GM12878 (cell line): ENCODE measurements at regions not wholly inside any gene's neighbourhood (a gene's known extent, or its start where the extent isn't known, plus 50 kb on each side); places are given as distances from the start of the nearest gene placed in this dataset.

Source experiments
- ATAC-seq: fragments of 200-7000 bp; cut with Tn5 transposase; 3 replicates; pipeline ENCODE4 v1.9.1; 2020; ENCODE audit warnings: mild to moderate bottlenecking, moderate library complexity
- BruUV-seq: library from RNA; stranded (reverse); fragments of 400-500 nt; replicated peaks from 2 replicates; lab custom pipeline; 2021; lab: Mats Ljungman, UMichigan
- CTCF ChIA-PET: fragments of 300-600 bp; sonication (Branson Sonifier 250); formaldehyde crosslinking; extraction: SDS; loops from one replicate; lab custom pipeline; 2021; ENCODE audit warnings: inconsistent platforms; lab: Yijun Ruan, JAX
- POLR2A ChIA-PET: fragments of 350-600 bp; formaldehyde crosslinking; extraction: SDS; loops from one replicate; lab custom pipeline; 2021; ENCODE audit warnings: inconsistent platforms; lab: Charles Lee
- RAD21 ChIA-PET: fragments of 300-600 bp; sonication (Branson Sonifier 250); formaldehyde crosslinking; loops from one replicate; lab custom pipeline; 2023; ENCODE audit warnings: antibody characterized with exemption; ENCODE audit not compliant: unreplicated experiment; lab: Charles Lee
- SMC1A ChIA-PET: fragments of 300-600 bp; sonication (Branson Sonifier 250); formaldehyde crosslinking; loops from one replicate; lab custom pipeline; 2023; ENCODE audit not compliant: unreplicated experiment, uncharacterized antibody; lab: Charles Lee
- DNase-seq: peaks from one replicate; pipeline ENCODE4 v3.0.0-alpha.2; 2011; ENCODE audit warnings: low read depth, low spot score
- FAIRE-seq: peaks from 3 replicates; lab custom pipeline; 2011; peaks lifted over from hg19 to GRCh38; lab: Jason Lieb, UNC
- H2AFZ ChIP-seq: 2 replicates; pipeline ENCODE4 v1.6.0; 2011; ENCODE audit warnings: low read depth, low read length, control low read depth; ENCODE audit not compliant: control insufficient read depth
- H3K27ac ChIP-seq: 2 replicates; pipeline ENCODE4 v1.5.1; 2011; ENCODE audit warnings: control low read depth; ENCODE audit not compliant: control insufficient read depth, insufficient read depth
- H3K27me3 ChIP-seq, 2 experiments: replicated peaks in 1 of 2; 2 replicates each; pipeline versions ENCODE4 v1.6.0 to v1.6.1; 2011; ENCODE audit warnings: low read length in 1 of 2; ENCODE audit not compliant: control insufficient read depth in 2 of 2, insufficient read depth in 2 of 2
- H3K36me3 ChIP-seq, 2 experiments: 2 replicates each; pipeline ENCODE4 v1.5.1; 2011; ENCODE audit warnings: low read length in 1 of 2; ENCODE audit not compliant: control insufficient read depth in 2 of 2, insufficient read depth in 2 of 2
- H3K4me1 ChIP-seq: 2 replicates; pipeline ENCODE4 v1.6.1; 2011; ENCODE audit warnings: mild to moderate bottlenecking, low read length, moderate library complexity, mixed read lengths; ENCODE audit not compliant: control insufficient read depth, insufficient read depth
- H3K4me2 ChIP-seq: 2 replicates; pipeline ENCODE4 v1.6.0; 2011; ENCODE audit warnings: control low read depth; ENCODE audit not compliant: control insufficient read depth, insufficient read depth
- H3K4me3 ChIP-seq: fragments of 200-600 bp; sonication (generic); 2 replicates; pipeline ENCODE4 v1.5.1; 2016
- H3K79me2 ChIP-seq: 2 replicates; pipeline ENCODE4 v1.6.0; 2011; ENCODE audit warnings: low read length; ENCODE audit not compliant: control insufficient read depth, insufficient read depth
- H3K9ac ChIP-seq: 2 replicates; pipeline ENCODE4 v1.8.0; 2011; ENCODE audit warnings: low read length, control low read depth, mixed read lengths; ENCODE audit not compliant: control insufficient read depth, insufficient read depth
- H3K9me3 ChIP-seq: replicated peaks from 3 replicates; pipeline ENCODE4 v1.5.1; 2011; ENCODE audit warnings: mild to moderate bottlenecking, low read length; ENCODE audit not compliant: control insufficient read depth, insufficient read depth
- H4K20me1 ChIP-seq: 2 replicates; pipeline ENCODE4 v1.6.0; 2011; ENCODE audit not compliant: control insufficient read depth, insufficient read depth
- CHD1 ChIP-seq: IDR thresholded peaks from 2 replicates; pipeline ENCODE4 v1.6.1; 2012; ENCODE audit warnings: low read depth, low read length, improper control_type of control experiment
- FOXK2 ChIP-seq: fragments of 450-650 bp; IDR thresholded peaks from 2 replicates; pipeline ENCODE4 v1.6.1; 2017; ENCODE audit warnings: mild to moderate bottlenecking, moderate library complexity
- HSF1 ChIP-seq: fragments of 150-350 bp; IDR thresholded peaks from 2 replicates; pipeline ENCODE4 v1.6.1; 2014; ENCODE audit warnings: mild to moderate bottlenecking, low read depth, low read length
- MXI1 ChIP-seq: fragments of 150-350 bp; IDR thresholded peaks from 2 replicates; pipeline ENCODE4 v1.6.1; 2011; ENCODE audit warnings: low read depth, mild to moderate bottlenecking, inconsistent platforms, low read length, improper control_type of control experiment
- RELA ChIP-seq: fragments of 450-650 bp; IDR thresholded peaks from 2 replicates; pipeline ENCODE4 v1.8.0; 2014; ENCODE audit warnings: borderline replicate concordance; ENCODE audit not compliant: partially characterized antibody
- SIN3A ChIP-seq: IDR thresholded peaks from 2 replicates; pipeline ENCODE4 v1.6.1; 2012; ENCODE audit warnings: low read depth, low read length, improper control_type of control experiment
- SMARCA5 ChIP-seq: fragments of 450-650 bp; IDR thresholded peaks from 2 replicates; pipeline ENCODE4 v1.6.1; 2017; ENCODE audit warnings: mild to moderate bottlenecking
- ZNF207 ChIP-seq: fragments of 450-650 bp; IDR thresholded peaks from 2 replicates; pipeline ENCODE4 v1.6.1; 2014; ENCODE audit warnings: antibody characterized with exemption, mild to moderate bottlenecking, borderline replicate concordance
- WGBS: methylation state at CpG from one replicate; pipeline ENCODE4 v1.1.6; 2016; ENCODE audit warnings: low lambda C conversion rate; ENCODE audit not compliant: insufficient replicate concordance, insufficient coverage; ENCODE audit errors: missing lambda C conversion rate; 5-methylcytosine and 5-hydroxymethylcytosine counted together
- in situ Hi-C: fragments of 300-500 bp; cut with MboI; formaldehyde crosslinking; loops from 9 replicates; pipeline ENCODE4 v1.14.3; 2018; ENCODE audit warnings: mixed read lengths
- intact Hi-C: fragments of 100-400 bp; cut with micrococcal nuclease; formaldehyde crosslinking; loops from one replicate; pipeline ENCODE4 v1.14.2; 2022; ENCODE audit not compliant: unreplicated experiment
- TF ChIP-seq, protein P1 (sequence below): IDR thresholded peaks from 2 replicates; pipeline ENCODE4 v1.6.1; 2011; ENCODE audit warnings: borderline replicate concordance, low read depth, mild to moderate bottlenecking, moderate library complexity, low read length; ENCODE audit not compliant: insufficient read depth, poor library complexity, severe bottlenecking
- TF ChIP-seq, protein P2 (sequence below): IDR thresholded peaks from 2 replicates; pipeline ENCODE4 v1.6.1; 2012; ENCODE audit warnings: low read depth, low read length, improper control_type of control experiment
- TF ChIP-seq, protein P3 (sequence below): IDR thresholded peaks from 2 replicates; pipeline ENCODE4 v1.6.1; 2012; ENCODE audit warnings: low read depth, low read length, improper control_type of control experiment

DNA sequence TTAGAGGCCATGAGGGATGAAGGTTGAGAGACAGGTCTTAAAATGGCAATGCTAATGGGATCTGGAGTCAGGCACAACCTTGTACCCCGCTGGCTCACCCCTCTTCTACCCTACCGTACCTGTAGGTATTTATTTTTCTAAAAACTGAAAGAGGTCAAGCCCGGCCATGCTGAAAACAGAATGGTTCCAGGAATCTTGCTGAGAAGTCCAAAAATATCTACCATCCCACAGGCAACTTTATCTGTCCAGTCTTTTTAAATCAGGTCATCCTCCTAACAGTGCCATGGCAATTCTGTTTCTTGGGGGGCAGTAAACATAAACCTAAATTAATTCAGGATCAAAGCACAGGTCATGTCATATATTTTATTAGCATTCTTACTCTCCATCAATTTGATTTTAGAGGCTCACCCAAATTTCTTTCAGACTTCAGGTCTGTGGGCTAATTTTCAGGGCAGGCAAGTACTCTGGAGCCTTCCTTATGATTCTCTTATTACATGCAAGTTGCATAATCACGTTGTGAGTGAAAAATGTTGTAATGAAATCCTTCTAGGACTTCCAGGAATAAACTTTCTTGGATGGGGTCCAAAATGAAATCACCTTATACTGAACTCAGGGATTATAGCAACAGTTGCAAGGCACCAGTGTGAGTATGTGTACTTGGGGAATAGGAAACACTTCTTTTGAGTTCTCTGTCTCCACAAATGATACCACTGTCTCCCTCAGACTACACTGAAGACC, 102.7 kb upstream of the NREP start:
- Histone ChIP-seq H3K9ac (no peak overlapping the region), H3K4me2 (no peak overlapping the region), H4K20me1 (no peaks in the 10 kb centered on the region), H3K4me3 (no peak overlapping the region), H3K36me3 (no peaks in the 10 kb centered on the region), H3K27me3 (no peaks in the 10 kb centered on the region; a peak in 1 of 4 replicates), H3K79me2 (no peaks in the 10 kb centered on the region), H3K9me3 (no peaks in the 10 kb centered on the region), H2AFZ (no peak overlapping the region), H3K4me1 (no peaks in the 10 kb centered on the region), H3K27ac (no peak overlapping the region)
- intact Hi-C loops, result no loop called here
- ChIA-PET RAD21 (no interaction called here), POLR2A (no interaction called here), CTCF (interaction anchor here (1.0 kb wide), 1 partner anchor 22 kb away, joined by 3 read pairs; no protein-coding TSS in a partner anchor), SMC1A (interaction anchor here (0.9 to 1.6 kb wide), 2 partner anchors 287 kb away, joined by 4 to 6 read pairs; no protein-coding TSS in a partner anchor)
- TF ChIP-seq MXI1 (no peak), SMARCA5 (no peak), CHD1 (no peak), HSF1 (no peak), ZNF207 (no peak), SIN3A (no peak), RELA (no peak), FOXK2 (no peak)
- TF ChIP-seq, protein P1, sequence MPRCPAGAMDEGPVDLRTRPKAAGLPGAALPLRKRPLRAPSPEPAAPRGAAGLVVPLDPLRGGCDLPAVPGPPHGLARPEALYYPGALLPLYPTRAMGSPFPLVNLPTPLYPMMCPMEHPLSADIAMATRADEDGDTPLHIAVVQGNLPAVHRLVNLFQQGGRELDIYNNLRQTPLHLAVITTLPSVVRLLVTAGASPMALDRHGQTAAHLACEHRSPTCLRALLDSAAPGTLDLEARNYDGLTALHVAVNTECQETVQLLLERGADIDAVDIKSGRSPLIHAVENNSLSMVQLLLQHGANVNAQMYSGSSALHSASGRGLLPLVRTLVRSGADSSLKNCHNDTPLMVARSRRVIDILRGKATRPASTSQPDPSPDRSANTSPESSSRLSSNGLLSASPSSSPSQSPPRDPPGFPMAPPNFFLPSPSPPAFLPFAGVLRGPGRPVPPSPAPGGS, result no peak
- TF ChIP-seq, protein P2, sequence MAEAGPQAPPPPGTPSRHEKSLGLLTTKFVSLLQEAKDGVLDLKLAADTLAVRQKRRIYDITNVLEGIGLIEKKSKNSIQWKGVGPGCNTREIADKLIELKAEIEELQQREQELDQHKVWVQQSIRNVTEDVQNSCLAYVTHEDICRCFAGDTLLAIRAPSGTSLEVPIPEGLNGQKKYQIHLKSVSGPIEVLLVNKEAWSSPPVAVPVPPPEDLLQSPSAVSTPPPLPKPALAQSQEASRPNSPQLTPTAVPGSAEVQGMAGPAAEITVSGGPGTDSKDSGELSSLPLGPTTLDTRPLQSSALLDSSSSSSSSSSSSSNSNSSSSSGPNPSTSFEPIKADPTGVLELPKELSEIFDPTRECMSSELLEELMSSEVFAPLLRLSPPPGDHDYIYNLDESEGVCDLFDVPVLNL, result no peak
- TF ChIP-seq, protein P3, sequence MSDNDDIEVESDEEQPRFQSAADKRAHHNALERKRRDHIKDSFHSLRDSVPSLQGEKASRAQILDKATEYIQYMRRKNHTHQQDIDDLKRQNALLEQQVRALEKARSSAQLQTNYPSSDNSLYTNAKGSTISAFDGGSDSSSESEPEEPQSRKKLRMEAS, result no peak
- in situ Hi-C loops, result no loop called here
- 2% methylated on average over 4 of the region's 4 CpGs for WGBS
- FAIRE-seq (no peak), ATAC-seq (no peak), DNase-seq (no peak)
- BruUV-seq, result no TSS peak
